ENCODE measurements at regions not wholly inside any gene's neighbourhood (a gene's known extent, or its start where the extent isn't known, plus 50 kb on each side); places are given as distances from the start of the nearest gene placed in this dataset.

DNA sequence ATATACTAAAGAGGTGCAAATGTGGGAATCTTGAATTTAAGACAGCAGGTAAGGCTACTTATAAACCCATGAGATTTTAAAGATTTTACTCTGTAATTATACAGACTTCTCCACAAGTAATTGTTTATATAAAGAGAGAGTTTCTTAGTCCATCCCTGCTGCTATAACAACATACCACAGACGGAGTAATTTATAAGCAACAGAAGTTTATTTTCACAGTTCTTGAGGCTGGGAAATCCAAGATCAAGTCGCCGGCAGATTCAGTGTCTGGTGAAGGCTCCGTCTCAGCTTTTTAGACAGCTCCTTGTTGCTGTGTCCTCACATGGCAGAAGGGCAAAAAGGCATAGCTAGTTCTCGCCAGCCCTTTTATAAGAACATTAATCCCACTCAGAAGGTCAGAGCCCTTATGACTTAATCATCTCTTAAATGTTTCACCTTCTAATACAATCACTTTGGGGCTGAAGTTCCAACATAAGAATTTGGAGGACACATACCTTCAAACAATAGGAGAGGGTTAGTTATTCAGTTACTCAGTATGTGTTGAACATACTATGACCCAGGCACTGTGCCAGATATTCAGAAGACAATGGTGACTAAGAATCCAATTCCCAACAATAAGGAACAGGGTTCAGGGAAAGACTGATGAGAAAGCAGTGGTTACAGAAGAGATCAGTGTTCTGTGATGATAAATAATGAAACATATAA is 466.0 kb downstream of the RIT2 start:
- H3K9me3 ChIP-seq (ENCODE audit: control insufficient read depth, insufficient read depth, low read length) = peaks cover 6% of the 10 kb centered on the region; the same call in 1 of the 2 replicates
- no peak overlapping the region for H3K4me3 ChIP-seq (ENCODE audit: low read depth, low read length)
- H3K27ac ChIP-seq (ENCODE audit: low read depth, low read length) = no peak overlapping the region
- H3K9ac ChIP-seq (ENCODE audit: low read depth, low read length) = no peak overlapping the region
- no peaks in the 10 kb centered on the region for H3K27me3 ChIP-seq (ENCODE audit: control insufficient read depth, insufficient read depth, low read length)
- no peaks in the 10 kb centered on the region for H3K36me3 ChIP-seq (ENCODE audit: control insufficient read depth, insufficient read depth, low read length)
- peaks cover 22% of the 10 kb centered on the region for H3K4me1 ChIP-seq (ENCODE audit: control insufficient read depth, insufficient read depth, low read length)

DNA sequence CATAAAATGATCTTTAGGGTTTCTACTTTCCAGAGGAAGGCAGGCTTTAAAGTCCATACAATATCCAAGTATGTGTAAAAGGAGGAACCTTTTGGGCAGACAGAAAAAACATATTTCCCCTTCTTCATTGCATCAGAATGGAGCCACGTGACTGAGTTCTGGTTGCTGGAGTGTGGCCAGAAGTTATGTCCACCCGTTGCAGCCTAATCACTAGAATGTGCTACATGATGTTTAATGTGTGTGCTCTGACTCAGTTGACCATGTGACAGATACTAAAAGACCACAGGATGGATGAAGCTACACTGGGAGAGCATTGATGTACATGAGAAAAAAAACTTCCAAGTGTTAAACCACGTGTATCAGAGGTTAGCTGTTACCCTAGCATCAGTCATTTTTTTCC is 460.9 kb downstream of the RIT2 start:
- H3K9me3 ChIP-seq (ENCODE audit: control insufficient read depth, insufficient read depth, low read length) = peaks cover 8% of the 10 kb centered on the region
- H3K9ac ChIP-seq (ENCODE audit: low read depth, low read length) = no peak overlapping the region
- H3K27me3 ChIP-seq (ENCODE audit: control insufficient read depth, insufficient read depth, low read length) = no peaks in the 10 kb centered on the region
- peaks cover 18% of the 10 kb centered on the region for H3K4me1 ChIP-seq (ENCODE audit: control insufficient read depth, insufficient read depth, low read length)
- no peak overlapping the region for H3K4me3 ChIP-seq (ENCODE audit: low read depth, low read length)
- H3K27ac ChIP-seq (ENCODE audit: low read depth, low read length) = no peak overlapping the region
- no peaks in the 10 kb centered on the region for H3K36me3 ChIP-seq (ENCODE audit: control insufficient read depth, insufficient read depth, low read length)

GRCh38 chr18:42657551-42657950 is 457.9 kb downstream of the RIT2 start:
- Histone ChIP-seq H3K9ac (ENCODE audit: low read depth, low read length) (no peak overlapping the region), H3K4me3 (ENCODE audit: low read depth, low read length) (no peak overlapping the region), H3K27ac (ENCODE audit: low read depth, low read length) (no peak overlapping the region), H3K27me3 (ENCODE audit: control insufficient read depth, insufficient read depth, low read length) (no peaks in the 10 kb centered on the region), H3K9me3 (ENCODE audit: control insufficient read depth, insufficient read depth, low read length) (peaks cover 12% of the 10 kb centered on the region), H3K36me3 (ENCODE audit: control insufficient read depth, insufficient read depth, low read length) (no peaks in the 10 kb centered on the region), H3K4me1 (ENCODE audit: control insufficient read depth, insufficient read depth, low read length) (peaks cover 18% of the 10 kb centered on the region)

- Histone ChIP-seq H3K36me3 (ENCODE audit: control insufficient read depth, insufficient read depth, low read length) (no peaks in the 10 kb centered on the region), H3K9ac (ENCODE audit: low read depth, low read length) (no peak overlapping the region), H3K27me3 (ENCODE audit: control insufficient read depth, insufficient read depth, low read length) (no peaks in the 10 kb centered on the region), H3K4me3 (ENCODE audit: low read depth, low read length) (no peak overlapping the region), H3K4me1 (ENCODE audit: control insufficient read depth, insufficient read depth, low read length) (peaks cover 13% of the 10 kb centered on the region), H3K9me3 (ENCODE audit: control insufficient read depth, insufficient read depth, low read length) (peaks cover 7% of the 10 kb centered on the region), H3K27ac (ENCODE audit: low read depth, low read length) (no peak overlapping the region)
Observed at GRCh38 chr18:42658171-42658570, 457.3 kb downstream of the RIT2 start.

DNA sequence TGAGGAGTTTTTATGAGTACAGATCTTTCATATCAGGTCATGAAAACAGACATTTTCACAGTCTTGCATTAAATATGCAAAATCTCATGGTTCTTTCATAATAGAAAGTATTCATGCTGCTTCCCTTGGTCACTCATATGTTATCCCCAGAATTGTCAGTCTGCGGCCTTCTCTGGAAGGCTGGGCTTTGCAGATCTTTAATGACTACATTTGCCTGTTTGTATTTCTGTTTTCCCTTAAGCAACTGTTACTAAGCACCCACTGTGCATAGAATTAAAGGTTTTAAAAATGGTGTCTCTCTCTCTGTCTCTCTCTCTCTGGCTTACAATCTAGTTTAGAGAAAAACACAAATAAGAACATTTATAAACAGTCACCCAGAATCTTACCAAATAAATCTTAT is 456.3 kb downstream of the RIT2 start:
- Histone ChIP-seq H3K4me1 (ENCODE audit: control insufficient read depth, insufficient read depth, low read length) (peaks cover 6% of the 10 kb centered on the region), H3K36me3 (ENCODE audit: control insufficient read depth, insufficient read depth, low read length) (no peaks in the 10 kb centered on the region), H3K27ac (ENCODE audit: low read depth, low read length) (no peak overlapping the region), H3K9ac (ENCODE audit: low read depth, low read length) (no peak overlapping the region), H3K4me3 (ENCODE audit: low read depth, low read length) (no peak overlapping the region), H3K27me3 (ENCODE audit: control insufficient read depth, insufficient read depth, low read length) (no peaks in the 10 kb centered on the region), H3K9me3 (ENCODE audit: control insufficient read depth, insufficient read depth, low read length) (peaks cover 7% of the 10 kb centered on the region)

DNA sequence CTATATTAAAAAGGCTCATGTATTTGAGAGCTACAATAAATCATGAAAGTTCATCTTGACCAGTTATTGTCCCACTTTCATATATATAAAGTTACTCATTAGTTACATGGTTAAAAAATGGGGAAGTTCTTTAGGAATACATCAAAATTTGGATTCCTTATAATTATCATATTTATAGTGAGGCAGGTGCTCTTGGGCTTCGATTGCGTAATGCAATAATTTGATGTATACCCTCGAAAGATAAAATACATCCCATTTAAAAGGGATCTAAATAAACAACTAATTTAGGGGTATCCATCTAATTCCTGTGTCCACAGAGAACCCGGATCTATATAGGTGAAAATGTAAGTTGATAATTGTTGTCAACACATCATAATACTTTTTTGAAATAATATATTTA is 444.6 kb downstream of the RIT2 start:
- Histone ChIP-seq H3K27me3 (ENCODE audit: control insufficient read depth, insufficient read depth, low read length) (no peaks in the 10 kb centered on the region), H3K4me3 (ENCODE audit: low read depth, low read length) (no peak overlapping the region), H3K36me3 (ENCODE audit: control insufficient read depth, insufficient read depth, low read length) (no peaks in the 10 kb centered on the region), H3K4me1 (ENCODE audit: control insufficient read depth, insufficient read depth, low read length) (no peaks in the 10 kb centered on the region), H3K27ac (ENCODE audit: low read depth, low read length) (no peak overlapping the region), H3K9ac (ENCODE audit: low read depth, low read length) (no peak overlapping the region), H3K9me3 (ENCODE audit: control insufficient read depth, insufficient read depth, low read length) (no peaks in the 10 kb centered on the region)

DNA sequence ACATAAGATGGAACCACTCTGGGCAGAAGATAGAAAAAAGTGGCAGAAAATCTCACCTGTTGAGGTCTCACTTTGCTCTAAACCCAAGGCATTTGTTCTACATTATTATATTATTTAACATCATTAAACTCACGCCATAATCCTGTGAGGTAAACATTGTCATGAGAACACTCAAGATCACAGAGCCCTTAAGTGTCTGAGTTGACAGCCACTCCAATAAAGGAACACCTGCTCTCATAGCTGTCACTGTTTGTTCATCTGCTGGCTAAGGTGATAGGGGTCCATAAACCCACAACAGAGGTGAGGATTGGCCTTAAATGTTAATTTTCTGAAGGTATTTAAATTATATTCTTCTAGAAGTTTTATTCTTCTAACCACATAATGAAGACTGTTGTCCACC is 439.7 kb downstream of the RIT2 start:
- no peak overlapping the region for H3K9ac ChIP-seq (ENCODE audit: low read depth, low read length)
- H3K27ac ChIP-seq (ENCODE audit: low read depth, low read length) = no peak overlapping the region
- H3K9me3 ChIP-seq (ENCODE audit: control insufficient read depth, insufficient read depth, low read length) = no peaks in the 10 kb centered on the region
- no peaks in the 10 kb centered on the region for H3K27me3 ChIP-seq (ENCODE audit: control insufficient read depth, insufficient read depth, low read length)
- no peak overlapping the region for H3K4me3 ChIP-seq (ENCODE audit: low read depth, low read length)
- no peaks in the 10 kb centered on the region for H3K36me3 ChIP-seq (ENCODE audit: control insufficient read depth, insufficient read depth, low read length)
- no peaks in the 10 kb centered on the region for H3K4me1 ChIP-seq (ENCODE audit: control insufficient read depth, insufficient read depth, low read length)

DNA sequence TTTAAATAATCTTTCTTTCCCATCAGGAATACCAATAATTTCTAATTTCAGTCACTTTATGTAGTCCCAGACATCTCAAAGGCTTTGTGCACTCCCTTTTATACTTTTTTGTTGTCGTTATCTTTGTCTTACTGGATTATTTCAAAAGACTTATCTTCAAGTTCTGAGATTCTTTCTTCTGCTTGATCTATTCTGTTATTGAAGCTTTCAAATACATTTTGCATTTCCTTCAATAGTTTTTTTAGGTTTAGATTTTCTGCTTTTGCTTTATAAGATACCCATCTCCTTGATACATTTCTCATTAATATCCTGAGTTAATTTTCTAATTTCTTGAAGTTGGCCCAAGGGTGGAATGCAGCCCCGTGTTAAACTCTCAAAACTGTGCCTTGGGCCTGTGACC is 432.4 kb downstream of the RIT2 start:
- no peaks in the 10 kb centered on the region for H3K9me3 ChIP-seq (ENCODE audit: control insufficient read depth, insufficient read depth, low read length)
- no peaks in the 10 kb centered on the region for H3K36me3 ChIP-seq (ENCODE audit: control insufficient read depth, insufficient read depth, low read length)
- H3K27ac ChIP-seq (ENCODE audit: low read depth, low read length) = no peak overlapping the region
- H3K9ac ChIP-seq (ENCODE audit: low read depth, low read length) = no peak overlapping the region
- H3K4me3 ChIP-seq (ENCODE audit: low read depth, low read length) = no peak overlapping the region
- no peaks in the 10 kb centered on the region for H3K4me1 ChIP-seq (ENCODE audit: control insufficient read depth, insufficient read depth, low read length)
- H3K27me3 ChIP-seq (ENCODE audit: control insufficient read depth, insufficient read depth, low read length) = no peaks in the 10 kb centered on the region

DNA sequence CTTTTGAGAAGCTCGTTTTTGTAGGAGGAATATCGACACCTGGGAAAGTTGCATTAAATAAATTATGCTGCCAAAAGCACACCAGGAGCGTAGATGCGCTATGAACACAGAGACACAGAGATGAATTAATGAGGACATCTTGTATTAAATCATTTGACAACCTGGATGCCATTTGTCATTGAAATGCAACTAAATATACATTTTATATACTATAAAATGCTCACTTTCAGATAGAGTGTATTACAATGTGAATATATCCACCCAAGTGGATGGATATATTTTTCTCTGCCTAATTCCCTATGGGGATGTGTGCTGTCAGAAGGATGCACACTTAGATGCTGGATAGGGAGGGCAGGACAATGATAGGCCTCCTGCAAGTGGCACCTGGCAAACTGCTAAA is 426.2 kb downstream of the RIT2 start:
- H3K9me3 ChIP-seq (ENCODE audit: control insufficient read depth, insufficient read depth, low read length) = no peaks in the 10 kb centered on the region
- no peaks in the 10 kb centered on the region for H3K36me3 ChIP-seq (ENCODE audit: control insufficient read depth, insufficient read depth, low read length)
- no peak overlapping the region for H3K9ac ChIP-seq (ENCODE audit: low read depth, low read length)
- no peak overlapping the region for H3K4me3 ChIP-seq (ENCODE audit: low read depth, low read length)
- no peaks in the 10 kb centered on the region for H3K4me1 ChIP-seq (ENCODE audit: control insufficient read depth, insufficient read depth, low read length)
- H3K27ac ChIP-seq (ENCODE audit: low read depth, low read length) = no peak overlapping the region
- H3K27me3 ChIP-seq (ENCODE audit: control insufficient read depth, insufficient read depth, low read length) = no peaks in the 10 kb centered on the region

Data from HUES48 (cell line).